Gastrocnemius medialis (tissue), 4 donors: ENCODE measurements at regions not wholly inside any gene's neighbourhood (a gene's known extent, or its start where the extent isn't known, plus 50 kb on each side); places are given as distances from the start of the nearest gene placed in this dataset.

Source experiments
- ATAC-seq, 2 donors: fragments of 150-250 bp; one replicate each; pipeline ENCODE4 v1.9.1; 2016
- DNase-seq, 2 donors: peaks; one replicate each; pipeline ENCODE4 v3.0.0-alpha.2; 2019
- H3K27ac ChIP-seq, 4 donors: fragments of 200-600 bp; sonication (generic); 1 replicate in 1 of 4; 2 replicates in 3 of 4; pipeline ENCODE4 v1.5.1; 2016 to 2018; ENCODE audit warnings: mild to moderate bottlenecking in 2 of 4, moderate library complexity in 1 of 4
- H3K27me3 ChIP-seq, 3 donors: fragments of 200-600 bp; sonication (generic) in 2 of 3; 1 replicate in 1 of 3; 2 replicates in 2 of 3; pipeline versions ENCODE4 v1.5.1 to v1.6.0; 2016 to 2019; ENCODE audit warnings: mild to moderate bottlenecking in 1 of 3, moderate library complexity in 1 of 3
- H3K36me3 ChIP-seq, 2 donors: fragments of 200-600 bp; sonication (generic) in 1 of 2; one replicate each; pipeline ENCODE4 v1.5.1; 2017 to 2018
- H3K4me1 ChIP-seq, 2 donors: fragments of 200-600 bp; sonication (generic) in 1 of 2; one replicate each; pipeline ENCODE4 v1.5.1; 2016 to 2017; ENCODE audit warnings: mild to moderate bottlenecking in 2 of 2
- H3K4me3 ChIP-seq, 4 donors: fragments of 200-600 bp; sonication (generic) in 3 of 4; 1 replicate in 1 of 4; 2 replicates in 3 of 4; pipeline ENCODE4 v1.5.1; 2016 to 2019; ENCODE audit warnings: mild to moderate bottlenecking in 2 of 4
- H3K9me3 ChIP-seq, 3 donors: fragments of 200-600 bp; sonication (generic) in 2 of 3; 1 replicate in 1 of 3; 2 replicates in 2 of 3; pipeline ENCODE4 v1.5.1; 2016 to 2019
- POLR2A ChIP-seq, 2 donors: fragments of 450-650 bp; IDR thresholded peaks; one replicate each; pipeline ENCODE4 v1.6.1; 2017; ENCODE audit warnings: antibody characterized with exemption in 2 of 2, mild to moderate bottlenecking in 2 of 2, moderate library complexity in 2 of 2
- in situ Hi-C, 4 donors: fragments of 200-750 bp; cut with MboI; loops; one replicate each; pipeline versions ENCODE4 v1.15.0 to v1.8.0; 2017; ENCODE audit warnings: low sequenced_read_pairs in 4 of 4
- intact Hi-C: fragments of 100-400 bp; cut with DNase I; formaldehyde crosslinking; loops from one replicate; pipeline ENCODE4 v1.15.1; 2023; ENCODE audit warnings: low total_unique reads
- TF ChIP-seq, protein P1 (sequence below), 5 experiments: fragments of 450-650 bp in 3 of 5; fragments of 200-600 bp in 2 of 5; sonication (generic) in 2 of 5; IDR thresholded peaks in 4 of 5; conservative IDR thresholded peaks in 1 of 5; 1 replicate in 4 of 5; 2 replicates in 1 of 5; pipeline ENCODE4 v1.5.1; 2016 to 2019; ENCODE audit warnings: antibody characterized with exemption in 5 of 5, mild to moderate bottlenecking in 3 of 5, moderate library complexity in 3 of 5

DNA sequence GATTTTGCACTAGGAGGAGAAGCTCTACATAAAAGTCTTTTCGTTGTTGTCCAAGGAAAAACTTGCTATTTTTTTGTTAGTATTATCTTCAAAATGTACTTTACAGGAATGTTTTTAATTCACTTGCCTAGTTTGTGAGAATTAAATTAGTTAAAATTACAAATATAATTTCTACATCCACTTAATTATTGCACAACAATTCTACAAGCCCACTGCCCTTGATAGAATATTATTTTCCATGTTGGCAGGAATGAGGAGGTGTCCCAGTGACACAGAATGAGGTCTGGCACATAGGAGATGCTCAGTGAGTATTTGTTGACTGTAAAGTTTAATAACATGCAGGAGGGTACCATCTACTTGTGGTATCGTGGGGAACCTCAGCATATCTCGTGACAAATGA lies 255.4 kb downstream of the SDHAF3 start:
- DNase-seq, result no peak
- Histone ChIP-seq H3K36me3 (no peaks in the 10 kb centered on the region), H3K4me1 (no peaks in the 10 kb centered on the region), H3K27me3 (no peaks in the 10 kb centered on the region), H3K27ac (no peak overlapping the region), H3K9me3 (no peaks in the 10 kb centered on the region), H3K4me3 (no peak overlapping the region)
- no peak for TF ChIP-seq POLR2A (IDR thresholded peaks at IDR 0.05)
- TF ChIP-seq, protein P1, sequence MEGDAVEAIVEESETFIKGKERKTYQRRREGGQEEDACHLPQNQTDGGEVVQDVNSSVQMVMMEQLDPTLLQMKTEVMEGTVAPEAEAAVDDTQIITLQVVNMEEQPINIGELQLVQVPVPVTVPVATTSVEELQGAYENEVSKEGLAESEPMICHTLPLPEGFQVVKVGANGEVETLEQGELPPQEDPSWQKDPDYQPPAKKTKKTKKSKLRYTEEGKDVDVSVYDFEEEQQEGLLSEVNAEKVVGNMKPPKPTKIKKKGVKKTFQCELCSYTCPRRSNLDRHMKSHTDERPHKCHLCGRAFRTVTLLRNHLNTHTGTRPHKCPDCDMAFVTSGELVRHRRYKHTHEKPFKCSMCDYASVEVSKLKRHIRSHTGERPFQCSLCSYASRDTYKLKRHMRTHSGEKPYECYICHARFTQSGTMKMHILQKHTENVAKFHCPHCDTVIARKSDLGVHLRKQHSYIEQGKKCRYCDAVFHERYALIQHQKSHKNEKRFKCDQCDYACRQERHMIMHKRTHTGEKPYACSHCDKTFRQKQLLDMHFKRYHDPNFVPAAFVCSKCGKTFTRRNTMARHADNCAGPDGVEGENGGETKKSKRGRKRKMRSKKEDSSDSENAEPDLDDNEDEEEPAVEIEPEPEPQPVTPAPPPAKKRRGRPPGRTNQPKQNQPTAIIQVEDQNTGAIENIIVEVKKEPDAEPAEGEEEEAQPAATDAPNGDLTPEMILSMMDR (IDR thresholded peaks at IDR 0.05 in 4 of 5, conservative IDR thresholded peaks at IDR 0.05 in 1 of 5), result no peak
- ATAC-seq, result no peak
- intact Hi-C loops (no loop called here), in situ Hi-C loops (no loop called here)

DNA sequence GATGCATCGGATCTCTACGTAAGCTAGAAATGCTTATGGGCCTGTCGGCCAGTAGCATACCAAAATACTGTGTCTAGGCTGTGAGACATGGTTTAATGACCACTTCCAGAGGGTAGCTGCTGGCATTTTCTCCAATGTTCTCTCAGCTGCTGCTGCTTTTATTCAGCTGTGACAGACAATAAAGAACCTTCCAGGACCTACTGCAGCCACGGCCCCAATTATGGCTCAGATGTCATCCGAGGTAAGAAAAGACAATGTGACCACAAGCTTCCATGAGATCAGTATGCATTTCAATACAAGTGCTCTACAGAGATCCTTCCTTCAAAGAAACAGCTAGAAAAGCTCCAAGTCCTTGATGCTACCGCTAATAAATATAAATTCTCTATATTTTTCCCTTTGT lies 256.2 kb downstream of the SDHAF3 start:
- Histone ChIP-seq H3K27ac (no peak overlapping the region), H3K27me3 (no peaks in the 10 kb centered on the region), H3K9me3 (no peaks in the 10 kb centered on the region), H3K4me1 (no peaks in the 10 kb centered on the region), H3K36me3 (no peaks in the 10 kb centered on the region), H3K4me3 (no peak overlapping the region)
- intact Hi-C loops (no loop called here), in situ Hi-C loops (no loop called here)
- TF ChIP-seq, protein P1 (IDR thresholded peaks at IDR 0.05 in 4 of 5, conservative IDR thresholded peaks at IDR 0.05 in 1 of 5), result no peak
- no peak for TF ChIP-seq POLR2A (IDR thresholded peaks at IDR 0.05)
- ATAC-seq, result no peak
- DNase-seq, result no peak

DNA sequence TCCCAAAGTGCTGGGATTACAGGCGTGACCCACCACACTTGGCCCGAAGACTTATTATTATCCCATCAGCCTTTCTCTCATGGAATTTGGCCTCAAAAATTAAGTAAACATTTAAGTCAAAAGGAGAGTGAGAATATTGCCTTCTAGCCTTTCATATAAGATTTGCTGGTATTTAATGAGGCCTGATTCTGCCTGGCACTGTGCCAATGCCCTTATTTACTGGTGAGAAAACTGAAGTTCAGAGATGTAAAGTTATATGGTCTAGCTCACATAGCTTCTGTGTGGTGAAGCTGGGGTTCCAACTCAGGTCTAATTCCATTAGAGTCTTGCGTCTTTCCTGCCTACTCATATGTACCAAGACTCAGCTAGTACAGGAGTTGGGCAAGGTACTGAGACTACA lies 260.2 kb downstream of the SDHAF3 start:
- ATAC-seq, result no peak
- intact Hi-C loops, result no loop called here
- H3K4me1 ChIP-seq, result no peaks in the 10 kb centered on the region
- H3K27ac ChIP-seq, result no peak overlapping the region
- H3K9me3 ChIP-seq, result no peaks in the 10 kb centered on the region
- H3K4me3 ChIP-seq, result no peak overlapping the region
- H3K36me3 ChIP-seq, result no peaks in the 10 kb centered on the region
- in situ Hi-C loops, result no loop called here
- no peaks in the 10 kb centered on the region for H3K27me3 ChIP-seq
- no peak for TF ChIP-seq POLR2A (IDR thresholded peaks at IDR 0.05)
- TF ChIP-seq, protein P1 (IDR thresholded peaks at IDR 0.05 in 4 of 5, conservative IDR thresholded peaks at IDR 0.05 in 1 of 5), result no peak
- no peak for DNase-seq

DNA sequence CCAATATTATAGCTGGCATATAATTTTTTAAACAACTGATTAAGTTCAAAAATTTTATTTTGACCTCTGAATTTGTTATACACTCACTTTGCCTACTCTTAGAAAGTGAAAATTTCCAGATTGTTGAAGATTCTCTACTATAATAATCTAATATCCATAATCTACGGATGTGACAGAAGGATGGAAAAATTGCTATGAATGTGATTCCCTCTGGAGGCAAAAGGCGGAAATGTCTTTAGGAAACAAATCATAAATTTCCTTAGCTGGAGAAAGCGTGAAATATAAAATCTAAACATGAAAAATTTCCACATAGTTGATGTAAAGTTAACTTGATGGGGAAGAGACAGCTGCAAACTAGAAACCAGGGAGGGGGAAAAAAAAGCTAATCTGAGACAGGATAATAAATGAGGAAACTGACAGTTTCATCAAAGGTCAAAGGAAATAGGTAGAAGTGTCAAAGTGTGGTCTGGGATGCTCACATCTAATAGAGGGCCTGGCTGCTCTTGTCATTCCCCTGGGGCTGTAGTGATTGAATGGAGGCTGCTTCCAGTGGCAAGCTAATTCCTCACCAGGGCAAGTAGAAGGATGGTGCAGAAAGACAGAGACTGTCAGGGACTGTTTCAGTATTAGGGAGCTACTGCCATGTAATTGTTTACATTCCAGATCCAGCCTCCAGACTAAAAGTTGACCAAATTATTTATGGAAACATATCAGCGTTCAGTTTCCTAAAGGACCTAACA lies 264.5 kb downstream of the SDHAF3 start:
- no peak for DNase-seq
- Histone ChIP-seq H3K27me3 (no peaks in the 10 kb centered on the region), H3K9me3 (no peaks in the 10 kb centered on the region), H3K4me1 (no peaks in the 10 kb centered on the region), H3K27ac (no peak overlapping the region), H3K36me3 (no peaks in the 10 kb centered on the region), H3K4me3 (no peak overlapping the region)
- ATAC-seq, result no peak
- in situ Hi-C loops, result no loop called here
- intact Hi-C loops, result no loop called here
- TF ChIP-seq, protein P1 (IDR thresholded peaks at IDR 0.05 in 4 of 5, conservative IDR thresholded peaks at IDR 0.05 in 1 of 5), result no peak
- no peak for TF ChIP-seq POLR2A (IDR thresholded peaks at IDR 0.05)

DNA sequence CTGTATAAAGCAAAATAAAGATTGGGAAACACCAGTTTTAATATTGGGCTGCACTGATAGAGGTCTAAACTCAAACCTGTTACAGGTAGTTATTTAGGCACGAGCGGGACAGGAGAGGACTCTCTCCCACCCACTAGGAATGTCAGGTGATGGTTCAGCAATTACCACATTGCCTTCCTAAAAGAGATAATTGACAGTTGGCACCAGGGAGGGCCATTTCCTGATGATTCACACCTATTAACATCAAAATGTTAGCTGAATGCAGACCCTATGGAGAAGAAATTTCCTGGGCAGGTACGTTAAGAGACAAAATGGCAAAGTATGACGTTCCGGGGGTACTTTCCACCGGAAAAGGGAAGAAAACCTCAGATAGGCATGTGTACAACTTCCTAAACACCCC lies 272.6 kb downstream of the SDHAF3 start:
- no peaks in the 10 kb centered on the region for H3K9me3 ChIP-seq
- no peaks in the 10 kb centered on the region for H3K27me3 ChIP-seq
- H3K4me3 ChIP-seq, result no peak overlapping the region
- ATAC-seq (no peak), DNase-seq (no peak)
- in situ Hi-C loops, result no loop called here
- intact Hi-C loops, result no loop called here
- TF ChIP-seq, protein P1 (IDR thresholded peaks at IDR 0.05 in 4 of 5, conservative IDR thresholded peaks at IDR 0.05 in 1 of 5), result no peak
- TF ChIP-seq POLR2A (IDR thresholded peaks at IDR 0.05), result no peak
- H3K36me3 ChIP-seq, result no peaks in the 10 kb centered on the region
- no peak overlapping the region for H3K27ac ChIP-seq
- H3K4me1 ChIP-seq, result no peaks in the 10 kb centered on the region
